BLaER1 treated with 17β-estradiol and CSF1 and Interleukin-3, amounts not matched to agents 10 nM and 100 nM (cell line): ENCODE measurements at regions not wholly inside any gene's neighbourhood (a gene's known extent, or its start where the extent isn't known, plus 50 kb on each side); places are given as distances from the start of the nearest gene placed in this dataset.
A peak's percentile ranks its signal among the peaks of the same experiment; 100 is the strongest.

Source experiments
- H3K27ac ChIP-seq, 11 experiments: shearing (Covaris generic); formaldehyde crosslinking; 2 replicates each; pipeline ENCODE4 v1.8.1; 2022
- H3K27me3 ChIP-seq, 11 experiments: shearing (Covaris generic); formaldehyde crosslinking; 2 replicates each; pipeline ENCODE4 v1.8.1; 2022
- H3K36me3 ChIP-seq, 11 experiments: shearing (Covaris generic); formaldehyde crosslinking; 2 replicates each; pipeline ENCODE4 v1.8.1; 2022
- H3K4me1 ChIP-seq, 10 experiments: shearing (Covaris generic); formaldehyde crosslinking; 2 replicates each; pipeline ENCODE4 v1.8.1; 2022
- H3K4me2 ChIP-seq, 11 experiments: shearing (Covaris generic); formaldehyde crosslinking; 2 replicates each; pipeline ENCODE4 v1.8.1; 2022
- H3K4me3 ChIP-seq, 10 experiments: shearing (Covaris generic); formaldehyde crosslinking; 2 replicates each; pipeline ENCODE4 v1.8.1; 2022
- H3K9ac ChIP-seq, 11 experiments: shearing (Covaris generic); formaldehyde crosslinking; 2 replicates each; pipeline ENCODE4 v1.8.1; 2022
- H3K9me3 ChIP-seq, 11 experiments: shearing (Covaris generic); formaldehyde crosslinking; replicated peaks in 1 of 11; 2 replicates each; pipeline ENCODE4 v1.8.1; 2022
- H4K20me1 ChIP-seq, 11 experiments: shearing (Covaris generic); formaldehyde crosslinking; 2 replicates each; pipeline ENCODE4 v1.8.1; 2022
- Cebpa-rat ChIP-seq, 11 experiments: shearing (Covaris generic); IDR thresholded peaks; 2 replicates each; pipeline ENCODE4 v1.8.1; 2022

DNA sequence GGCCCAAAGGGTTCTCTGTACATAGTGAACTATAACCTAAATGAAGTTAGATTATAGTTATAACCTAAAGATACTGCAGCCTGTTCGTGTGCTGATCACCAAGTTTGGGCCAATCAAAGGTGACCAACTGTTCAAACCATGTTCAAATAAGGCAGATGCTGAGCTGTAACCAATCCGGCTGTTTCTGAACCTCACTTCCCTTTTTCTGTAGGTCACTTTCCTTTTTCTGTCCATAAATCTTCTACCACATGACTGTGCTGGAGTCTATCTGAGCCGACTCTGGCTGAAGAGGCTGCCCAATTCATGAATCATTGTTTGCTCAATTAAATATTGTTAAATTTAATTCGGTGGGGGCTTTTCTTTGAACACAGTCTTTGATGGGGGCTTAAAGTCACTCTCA, 1920.2 kb downstream of the MAT2B start:
- TF ChIP-seq Cebpa-rat (IDR thresholded peaks at IDR 0.05): no peak
- Histone ChIP-seq H3K4me1 (no peaks in the 10 kb centered on the region), H3K27me3 (no peaks in the 10 kb centered on the region), H3K27ac (no peak overlapping the region), H3K9ac (no peak overlapping the region), H3K4me2 (no peak overlapping the region), H3K36me3 (no peaks in the 10 kb centered on the region), H3K9me3 (peaks cover 0 to 8% (median 0%) of the 10 kb centered on the region in 11 experiments; a peak in 2 of 22 replicates), H3K4me3 (no peak overlapping the region), H4K20me1 (no peaks in the 10 kb centered on the region)

DNA sequence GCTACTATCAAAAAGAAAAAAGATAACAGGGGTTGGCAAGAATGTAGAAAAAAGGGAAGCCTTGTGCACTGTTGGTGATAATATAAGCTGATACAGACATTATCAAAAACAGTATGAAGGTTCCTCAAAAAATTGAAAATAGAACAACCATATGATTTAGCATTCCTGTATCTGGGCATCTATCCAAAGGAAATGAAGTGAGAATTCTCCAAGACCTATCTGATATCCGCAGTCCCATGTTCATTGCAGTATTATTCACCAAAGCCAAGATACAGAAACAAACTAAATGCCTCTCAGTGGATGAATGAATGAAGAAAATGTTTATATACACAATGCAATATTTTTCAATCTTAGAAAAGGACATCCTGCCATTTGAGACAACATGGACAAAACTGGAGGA, 1943.3 kb downstream of the MAT2B start:
- Histone ChIP-seq H3K4me1 (no peaks in the 10 kb centered on the region), H3K36me3 (no peaks in the 10 kb centered on the region), H3K27ac (no peak overlapping the region), H3K9me3 (peaks cover 0 to 3% (median 0%) of the 10 kb centered on the region in 11 experiments; a peak in 2 of 22 replicates), H3K4me3 (no peak overlapping the region), H4K20me1 (no peaks in the 10 kb centered on the region), H3K27me3 (no peaks in the 10 kb centered on the region), H3K9ac (no peak overlapping the region), H3K4me2 (no peak overlapping the region)
- TF ChIP-seq Cebpa-rat (IDR thresholded peaks at IDR 0.05): no peak

DNA sequence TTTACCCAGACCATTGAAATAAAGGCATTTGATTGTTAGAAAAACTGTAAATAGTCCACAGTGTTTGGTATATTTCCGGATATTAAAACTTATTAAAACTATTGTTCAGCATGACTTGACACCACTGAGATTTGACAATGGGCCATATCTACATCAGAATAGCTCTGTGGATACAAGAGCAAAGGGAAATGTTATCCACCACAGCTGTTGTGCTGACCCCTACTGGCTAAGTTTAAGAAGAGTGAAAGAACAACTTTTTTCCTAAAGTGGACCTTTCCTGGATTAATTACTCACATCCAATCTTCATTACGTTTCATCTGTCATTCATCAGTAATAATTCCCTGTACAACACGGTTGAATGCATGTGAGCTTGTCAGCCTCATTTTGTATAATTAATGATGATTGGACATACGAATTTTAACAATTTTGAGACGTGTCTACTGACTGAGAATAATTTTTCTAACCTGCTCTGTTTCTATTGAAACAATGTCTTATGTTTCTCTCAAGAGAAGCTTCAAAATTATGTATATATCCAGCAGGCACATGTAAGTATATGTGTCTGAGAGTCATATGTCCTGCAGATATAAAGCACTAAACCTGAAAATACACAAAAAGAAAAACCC, 1952.6 kb downstream of the MAT2B start:
- Histone ChIP-seq H3K9ac (no peak overlapping the region), H3K4me1 (no peaks in the 10 kb centered on the region), H3K9me3 (no peaks in the 10 kb centered on the region), H3K36me3 (no peaks in the 10 kb centered on the region), H3K4me2 (no peak overlapping the region), H4K20me1 (no peaks in the 10 kb centered on the region), H3K27ac (no peak overlapping the region), H3K4me3 (no peak overlapping the region), H3K27me3 (no peaks in the 10 kb centered on the region)
- TF ChIP-seq Cebpa-rat (IDR thresholded peaks at IDR 0.05): no peak

DNA sequence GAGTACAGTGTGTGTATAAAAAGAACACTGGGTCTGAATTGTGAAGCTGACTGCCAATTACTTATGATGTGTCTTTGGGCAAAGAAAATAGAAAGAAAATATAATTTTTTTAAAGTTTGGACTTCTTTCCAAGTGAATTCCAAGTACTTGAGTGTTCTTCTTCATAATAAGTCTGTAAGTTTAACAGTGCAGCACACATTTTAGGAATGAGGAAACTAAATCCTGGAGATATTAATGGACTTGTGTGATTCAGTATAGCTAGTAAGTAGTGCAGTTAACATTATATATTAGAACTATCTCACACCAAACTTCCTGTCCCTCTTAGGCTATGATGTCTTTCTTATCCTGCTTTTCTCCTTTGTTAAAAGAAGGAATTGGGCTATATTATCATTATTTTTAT, 1953.8 kb downstream of the MAT2B start:
- Histone ChIP-seq H3K4me3 (no peak overlapping the region), H3K27me3 (no peaks in the 10 kb centered on the region), H3K27ac (no peak overlapping the region)

GRCh38 chr5:165460911-165461310, 1955.5 kb downstream of the MAT2B start:
- Histone ChIP-seq H3K27me3 (no peaks in the 10 kb centered on the region), H4K20me1 (no peaks in the 10 kb centered on the region), H3K27ac (no peak overlapping the region), H3K9me3 (peaks cover 0 to 6% (median 0%) of the 10 kb centered on the region in 11 experiments; a peak in 1 of 22 replicates), H3K9ac (no peak overlapping the region), H3K4me1 (peaks cover 0 to 10% (median 0%) of the 10 kb centered on the region in 10 experiments; a peak in 4 of 20 replicates), H3K4me3 (no peak overlapping the region), H3K4me2 (no peak overlapping the region), H3K36me3 (no peaks in the 10 kb centered on the region)
- no peak for TF ChIP-seq Cebpa-rat (IDR thresholded peaks at IDR 0.05)

More for the DNA sequence above, 1953.8 kb downstream of the MAT2B start:
- Histone ChIP-seq H4K20me1 (no peaks in the 10 kb centered on the region), H3K4me1 (no peaks in the 10 kb centered on the region), H3K4me2 (no peak overlapping the region), H3K9me3 (peaks cover 0 to 3% (median 0%) of the 10 kb centered on the region in 11 experiments; a peak in 1 of 22 replicates), H3K36me3 (no peaks in the 10 kb centered on the region), H3K9ac (no peak overlapping the region)
- TF ChIP-seq Cebpa-rat (IDR thresholded peaks at IDR 0.05): no peak

DNA sequence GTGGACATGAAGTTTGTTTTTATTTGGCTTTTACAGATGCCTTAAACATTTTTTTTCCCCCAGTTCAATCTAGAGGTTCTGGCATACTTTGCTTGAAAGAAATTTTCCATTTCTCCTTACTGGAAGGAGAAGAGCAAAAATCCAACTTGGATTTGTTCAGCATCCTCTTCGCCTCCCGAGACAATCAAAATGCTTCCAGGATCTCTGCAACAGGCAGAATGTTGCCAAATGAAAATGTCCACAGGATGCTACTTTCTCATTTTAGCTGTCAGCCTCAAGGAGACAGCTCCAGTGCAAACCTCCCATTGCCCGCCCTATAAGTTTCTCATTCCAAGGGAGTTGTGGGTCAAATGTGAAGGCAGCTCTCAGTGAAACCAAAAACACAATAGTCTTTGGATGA, 1972.1 kb downstream of the MAT2B start:
- H3K36me3 ChIP-seq: no peaks in the 10 kb centered on the region
- H3K9me3 ChIP-seq: no peaks in the 10 kb centered on the region
- H3K4me3 ChIP-seq: no peak overlapping the region
- H3K9ac ChIP-seq: no peak overlapping the region
- no peaks in the 10 kb centered on the region for H3K27me3 ChIP-seq
- H4K20me1 ChIP-seq: no peaks in the 10 kb centered on the region
- no peak overlapping the region for H3K27ac ChIP-seq
- no peak for TF ChIP-seq Cebpa-rat (IDR thresholded peaks at IDR 0.05)
- no peak overlapping the region for H3K4me2 ChIP-seq
- H3K4me1 ChIP-seq: no peaks in the 10 kb centered on the region

- Histone ChIP-seq H3K4me1 (peaks cover 0 to 11% (median 5%) of the 10 kb centered on the region in 10 experiments; a peak in 10 of 20 replicates), H4K20me1 (no peaks in the 10 kb centered on the region), H3K9ac (no peak overlapping the region), H3K27ac (no peak overlapping the region), H3K36me3 (no peaks in the 10 kb centered on the region), H3K27me3 (no peaks in the 10 kb centered on the region), H3K9me3 (no peaks in the 10 kb centered on the region), H3K4me2 (peak overlapping the region in 6 of 11 experiments; percentile 22 to 43 (median 36); a peak in 8 of 22 replicates), H3K4me3 (no peak overlapping the region)
- TF ChIP-seq Cebpa-rat (IDR thresholded peaks at IDR 0.05): peak in 7 of 11 experiments; percentile 51 to 91 (median 73); a peak in 10 of 22 replicates
These were observed 1990.5 kb downstream of the MAT2B start for GRCh38 chr5:165495829-165496380.

DNA sequence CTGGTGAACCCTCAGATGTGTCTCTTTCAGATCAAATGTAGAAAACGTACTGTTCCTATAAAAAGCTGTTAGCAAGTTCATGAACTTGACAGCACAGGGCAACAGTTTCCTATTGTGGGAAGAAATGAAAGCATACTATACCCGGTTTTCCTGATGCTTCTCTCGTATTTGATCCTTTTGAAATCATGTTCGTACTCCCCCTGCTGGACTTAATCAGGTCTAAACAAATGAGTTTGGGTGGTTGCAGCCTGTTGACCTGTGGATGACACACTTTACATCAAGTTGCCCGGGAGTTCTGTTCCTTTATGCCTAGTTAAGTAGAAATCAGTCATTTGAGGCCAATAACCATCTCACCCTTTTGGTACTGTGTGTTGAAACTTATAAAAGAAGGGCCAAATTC, 1992.3 kb downstream of the MAT2B start:
- Histone ChIP-seq H3K9ac (no peak overlapping the region), H3K27me3 (no peaks in the 10 kb centered on the region), H3K4me2 (0 out of 22 replicates have a peak overlapping the region, but pooled peaks of 1 of the 11 experiments have one; percentile 15), H3K27ac (no peak overlapping the region), H3K4me1 (peaks cover 0 to 11% (median 5%) of the 10 kb centered on the region in 10 experiments; a peak in 10 of 20 replicates), H3K36me3 (no peaks in the 10 kb centered on the region), H3K9me3 (no peaks in the 10 kb centered on the region), H4K20me1 (no peaks in the 10 kb centered on the region), H3K4me3 (no peak overlapping the region)
- no peak for TF ChIP-seq Cebpa-rat (IDR thresholded peaks at IDR 0.05)

GRCh38 chr5:165502893-165503691, 1997.7 kb downstream of the MAT2B start:
- H3K27ac ChIP-seq: no peak overlapping the region
- H3K27me3 ChIP-seq: no peaks in the 10 kb centered on the region
- no peak overlapping the region for H3K9ac ChIP-seq
- no peak overlapping the region for H3K4me3 ChIP-seq
- TF ChIP-seq Cebpa-rat (IDR thresholded peaks at IDR 0.05): no peak
- peaks cover 0 to 12% (median 3%) of the 10 kb centered on the region in 11 experiments; a peak in 16 of 22 replicates for H3K9me3 ChIP-seq
- H3K4me1 ChIP-seq: no peaks in the 10 kb centered on the region
- H3K36me3 ChIP-seq: no peaks in the 10 kb centered on the region
- no peak overlapping the region for H3K4me2 ChIP-seq
- no peaks in the 10 kb centered on the region for H4K20me1 ChIP-seq
